ENCODE measurements at regions not wholly inside any gene's neighbourhood (a gene's known extent, or its start where the extent isn't known, plus 50 kb on each side); places are given as distances from the start of the nearest gene placed in this dataset.

- DNase-seq (ENCODE audit: low spot score) = no peak
- in situ Hi-C loops (cut with MboI; ENCODE audit: low pct_unique_long_range_greater_than_20kb, low sequenced_read_pairs, unreplicated experiment) = no loop called here
- no peak for TF ChIP-seq CTCF (IDR thresholded peaks at IDR 0.05; ENCODE audit: extremely low read depth, insufficient read depth, missing control alignments)
These were observed 248.0 kb upstream of the RGS18 start for GRCh38 chr1:191910245-191910644.

- in situ Hi-C loops (cut with MboI; ENCODE audit: low pct_unique_long_range_greater_than_20kb, low sequenced_read_pairs, unreplicated experiment) = no loop called here
- TF ChIP-seq CTCF (IDR thresholded peaks at IDR 0.05; ENCODE audit: extremely low read depth, insufficient read depth, missing control alignments) = no peak
- DNase-seq (ENCODE audit: low spot score) = no peak
These were observed 245.7 kb upstream of the RGS18 start for GRCh38 chr1:191912517-191912916.

GRCh38 chr1:191913260-191913977 lies 244.8 kb upstream of the RGS18 start:
- in situ Hi-C loops (cut with MboI; ENCODE audit: low pct_unique_long_range_greater_than_20kb, low sequenced_read_pairs, unreplicated experiment) = no loop called here
- DNase-seq (ENCODE audit: low spot score) = no peak
- no peak for TF ChIP-seq CTCF (IDR thresholded peaks at IDR 0.05; ENCODE audit: extremely low read depth, insufficient read depth, missing control alignments)

GRCh38 chr1:191929383-191929782 lies 228.9 kb upstream of the RGS18 start:
- in situ Hi-C loops (cut with MboI; ENCODE audit: low pct_unique_long_range_greater_than_20kb, low sequenced_read_pairs, unreplicated experiment) = no loop called here
- no peak for DNase-seq (ENCODE audit: low spot score)
- no peak for TF ChIP-seq CTCF (IDR thresholded peaks at IDR 0.05; ENCODE audit: extremely low read depth, insufficient read depth, missing control alignments)

- DNase-seq (ENCODE audit: low spot score) = no peak
- TF ChIP-seq CTCF (IDR thresholded peaks at IDR 0.05; ENCODE audit: extremely low read depth, insufficient read depth, missing control alignments) = no peak
- in situ Hi-C loops (cut with MboI; ENCODE audit: low pct_unique_long_range_greater_than_20kb, low sequenced_read_pairs, unreplicated experiment) = no loop called here
These were observed 214.6 kb upstream of the RGS18 start for GRCh38 chr1:191943684-191944083.

GRCh38 chr1:191953526-191953925 lies 204.7 kb upstream of the RGS18 start:
- in situ Hi-C loops (cut with MboI; ENCODE audit: low pct_unique_long_range_greater_than_20kb, low sequenced_read_pairs, unreplicated experiment) = no loop called here

More at GRCh38 chr1:191953526-191953925, 204.7 kb upstream of the RGS18 start:
- DNase-seq (ENCODE audit: low spot score) = no peak
- TF ChIP-seq CTCF (IDR thresholded peaks at IDR 0.05; ENCODE audit: extremely low read depth, insufficient read depth, missing control alignments) = no peak

Measured in GM13977 (cell line).